Activated T-cell treated with anti-CD3 and anti-CD28 coated beads, Interleukin-2, amount 50 U/mL, for 24 hours (primary cell): ENCODE measurements at regions not wholly inside any gene's neighbourhood (a gene's known extent, or its start where the extent isn't known, plus 50 kb on each side); places are given as distances from the start of the nearest gene placed in this dataset.
A peak's percentile ranks its signal among the peaks of the same experiment; 100 is the strongest.

ENCODE experiments used
- DNase-seq: peaks from one replicate; pipeline ENCODE4 v3.0.0-alpha.2; 2020
- H3K27ac Mint-ChIP-seq: 2 replicates; pipeline ENCODE4 v1.8.0; 2020; ENCODE audit warnings: mild to moderate bottlenecking, mixed read lengths
- H3K27me3 Mint-ChIP-seq: 2 replicates; pipeline ENCODE4 v1.8.0; 2020; ENCODE audit warnings: mixed read lengths
- H3K36me3 Mint-ChIP-seq: 2 replicates; pipeline ENCODE4 v1.8.0; 2020; ENCODE audit warnings: low read depth, mixed read lengths
- H3K4me1 Mint-ChIP-seq: 2 replicates; pipeline ENCODE4 v1.8.0; 2020; ENCODE audit warnings: low read depth, mixed read lengths
- H3K4me3 Mint-ChIP-seq: 2 replicates; pipeline ENCODE4 v1.8.0; 2020; ENCODE audit warnings: mild to moderate bottlenecking, moderate library complexity, mixed read lengths
- H3K9me3 Mint-ChIP-seq: 2 replicates; pipeline ENCODE4 v1.8.0; 2020; ENCODE audit warnings: mixed read lengths

- no peak overlapping the region for H3K4me3 Mint-ChIP-seq
- peaks cover 4% of the 10 kb centered on the region for H3K27me3 Mint-ChIP-seq
- no peak overlapping the region for H3K27ac Mint-ChIP-seq
- no peaks in the 10 kb centered on the region for H3K36me3 Mint-ChIP-seq
- H3K9me3 Mint-ChIP-seq: peaks cover 7% of the 10 kb centered on the region
- DNase-seq: no peak
- H3K4me1 Mint-ChIP-seq: no peaks in the 10 kb centered on the region
These were observed 179.2 kb downstream of the AASDH start for GRCh38 chr4:56208103-56208502.

GRCh38 chr4:56206258-56206657 is 181.0 kb downstream of the AASDH start:
- no peaks in the 10 kb centered on the region for H3K4me1 Mint-ChIP-seq
- no peaks in the 10 kb centered on the region for H3K36me3 Mint-ChIP-seq
- peaks cover 12% of the 10 kb centered on the region for H3K27me3 Mint-ChIP-seq
- DNase-seq: no peak
- H3K27ac Mint-ChIP-seq: no peak overlapping the region
- peaks cover under 1% of the 10 kb centered on the region for H3K9me3 Mint-ChIP-seq
- no peak overlapping the region for H3K4me3 Mint-ChIP-seq

GRCh38 chr4:56200275-56200674 is 187.0 kb downstream of the AASDH start:
- Mint-ChIP-seq H3K36me3 (no peaks in the 10 kb centered on the region), H3K4me1 (no peaks in the 10 kb centered on the region), H3K4me3 (no peak overlapping the region), H3K27me3 (peaks cover 25% of the 10 kb centered on the region), H3K27ac (no peak overlapping the region), H3K9me3 (no peaks in the 10 kb centered on the region)
- no peak for DNase-seq

GRCh38 chr4:56198265-56198664 is 189.0 kb downstream of the AASDH start:
- Mint-ChIP-seq H3K4me1 (no peaks in the 10 kb centered on the region), H3K4me3 (no peak overlapping the region), H3K27me3 (peaks cover 24% of the 10 kb centered on the region), H3K27ac (no peak overlapping the region), H3K9me3 (no peaks in the 10 kb centered on the region), H3K36me3 (no peaks in the 10 kb centered on the region)
- no peak for DNase-seq

GRCh38 chr4:56197387-56197786 is 189.9 kb downstream of the AASDH start:
- peaks cover 24% of the 10 kb centered on the region for H3K27me3 Mint-ChIP-seq
- no peak overlapping the region for H3K27ac Mint-ChIP-seq
- no peaks in the 10 kb centered on the region for H3K36me3 Mint-ChIP-seq
- no peak for DNase-seq
- H3K9me3 Mint-ChIP-seq: no peaks in the 10 kb centered on the region
- no peak overlapping the region for H3K4me3 Mint-ChIP-seq
- H3K4me1 Mint-ChIP-seq: no peaks in the 10 kb centered on the region

GRCh38 chr4:56195025-56195424 is 192.3 kb downstream of the AASDH start:
- Mint-ChIP-seq H3K4me1 (no peaks in the 10 kb centered on the region), H3K27ac (no peak overlapping the region), H3K36me3 (no peaks in the 10 kb centered on the region), H3K27me3 (peaks cover 12% of the 10 kb centered on the region), H3K9me3 (peaks cover 3% of the 10 kb centered on the region), H3K4me3 (no peak overlapping the region)
- no peak for DNase-seq

- DNase-seq: no peak
- Mint-ChIP-seq H3K4me3 (no peak overlapping the region), H3K36me3 (no peaks in the 10 kb centered on the region), H3K27ac (no peak overlapping the region), H3K9me3 (peaks cover 3% of the 10 kb centered on the region), H3K4me1 (no peaks in the 10 kb centered on the region), H3K27me3 (peaks cover 3% of the 10 kb centered on the region)
These were observed 195.8 kb downstream of the AASDH start for GRCh38 chr4:56191534-56191933.

GRCh38 chr4:56187688-56188087 is 199.6 kb downstream of the AASDH start:
- Mint-ChIP-seq H3K27ac (no peak overlapping the region), H3K4me1 (no peaks in the 10 kb centered on the region), H3K9me3 (peaks cover 3% of the 10 kb centered on the region), H3K4me3 (no peak overlapping the region), H3K27me3 (peaks cover 7% of the 10 kb centered on the region), H3K36me3 (no peaks in the 10 kb centered on the region)
- no peak for DNase-seq

GRCh38 chr4:56186808-56187523 is 200.3 kb downstream of the AASDH start:
- peaks cover 7% of the 10 kb centered on the region for H3K27me3 Mint-ChIP-seq
- peaks cover under 1% of the 10 kb centered on the region for H3K4me1 Mint-ChIP-seq
- no peak overlapping the region for H3K4me3 Mint-ChIP-seq
- peaks cover 3% of the 10 kb centered on the region for H3K9me3 Mint-ChIP-seq
- DNase-seq: no peak
- no peak overlapping the region for H3K27ac Mint-ChIP-seq
- no peaks in the 10 kb centered on the region for H3K36me3 Mint-ChIP-seq

- DNase-seq: no peak
- Mint-ChIP-seq H3K4me3 (no peak overlapping the region), H3K36me3 (no peaks in the 10 kb centered on the region), H3K4me1 (peaks cover 11% of the 10 kb centered on the region), H3K27ac (no peak overlapping the region), H3K27me3 (peaks cover 7% of the 10 kb centered on the region), H3K9me3 (peaks cover 3% of the 10 kb centered on the region)
These were observed 201.4 kb downstream of the AASDH start for GRCh38 chr4:56185901-56186300.

- H3K27me3 Mint-ChIP-seq: peaks cover 13% of the 10 kb centered on the region
- H3K4me3 Mint-ChIP-seq: no peak overlapping the region
- H3K9me3 Mint-ChIP-seq: no peaks in the 10 kb centered on the region
- no peaks in the 10 kb centered on the region for H3K36me3 Mint-ChIP-seq
- peaks cover 14% of the 10 kb centered on the region for H3K4me1 Mint-ChIP-seq
- no peak for DNase-seq
- H3K27ac Mint-ChIP-seq: no peak overlapping the region
These were observed 203.1 kb downstream of the AASDH start for GRCh38 chr4:56184214-56184613.

GRCh38 chr4:56183344-56183959 is 203.8 kb downstream of the AASDH start:
- Mint-ChIP-seq H3K27me3 (peaks cover 20% of the 10 kb centered on the region), H3K36me3 (no peaks in the 10 kb centered on the region), H3K27ac (no peak overlapping the region), H3K4me1 (peaks cover 14% of the 10 kb centered on the region), H3K4me3 (no peak overlapping the region), H3K9me3 (no peaks in the 10 kb centered on the region)
- no peak for DNase-seq

- peaks cover 26% of the 10 kb centered on the region for H3K27me3 Mint-ChIP-seq
- peaks cover 14% of the 10 kb centered on the region for H3K4me1 Mint-ChIP-seq
- DNase-seq: no peak
- H3K27ac Mint-ChIP-seq: no peak overlapping the region
- no peaks in the 10 kb centered on the region for H3K9me3 Mint-ChIP-seq
- H3K4me3 Mint-ChIP-seq: no peak overlapping the region
- no peaks in the 10 kb centered on the region for H3K36me3 Mint-ChIP-seq
These were observed 204.9 kb downstream of the AASDH start for GRCh38 chr4:56182356-56182755.

GRCh38 chr4:56181140-56181953 is 205.9 kb downstream of the AASDH start:
- H3K27ac Mint-ChIP-seq: peak overlapping the region; percentile 48
- DNase-seq: no peak
- no peaks in the 10 kb centered on the region for H3K36me3 Mint-ChIP-seq
- H3K9me3 Mint-ChIP-seq: no peaks in the 10 kb centered on the region
- H3K4me3 Mint-ChIP-seq: no peak overlapping the region
- H3K27me3 Mint-ChIP-seq: peaks cover 26% of the 10 kb centered on the region
- H3K4me1 Mint-ChIP-seq: peaks cover 14% of the 10 kb centered on the region

- no peak for DNase-seq
- H3K36me3 Mint-ChIP-seq: no peaks in the 10 kb centered on the region
- peaks cover 3% of the 10 kb centered on the region for H3K9me3 Mint-ChIP-seq
- H3K27me3 Mint-ChIP-seq: peaks cover 17% of the 10 kb centered on the region
- H3K27ac Mint-ChIP-seq: no peak overlapping the region
- no peak overlapping the region for H3K4me3 Mint-ChIP-seq
- H3K4me1 Mint-ChIP-seq: no peaks in the 10 kb centered on the region
These were observed 218.2 kb downstream of the AASDH start for GRCh38 chr4:56169061-56169460.
